Skeletal muscle cell (primary cell): ENCODE measurements at regions not wholly inside any gene's neighbourhood (a gene's known extent, or its start where the extent isn't known, plus 50 kb on each side); places are given as distances from the start of the nearest gene placed in this dataset.
"Not testable (repeated sequence)": the region's sequence is repeated elsewhere in the genome, so short reads cannot be mapped to it uniquely, and the experiment has no call there.

ENCODE experiments used
- DNase-seq: peaks from one replicate; pipeline ENCODE4 v3.0.0-alpha.2; 2010; ENCODE audit warnings: low read depth
- H3K4me3 ChIP-seq: 2 replicates; pipeline ENCODE4 v1.5.1; 2011; ENCODE audit warnings: low read depth, mild to moderate bottlenecking, control low read depth, low read length, moderate library complexity

- H3K4me3 ChIP-seq = no peak overlapping the region
- no peak for DNase-seq
These were observed 483.0 kb upstream of the DEPDC1 start for GRCh38 chr1:68979891-68980290.

- H3K4me3 ChIP-seq = no peak overlapping the region
- no peak for DNase-seq
These were observed 487.4 kb upstream of the DEPDC1 start for GRCh38 chr1:68984289-68984688.

GRCh38 chr1:68994096-68994495 is 497.2 kb upstream of the DEPDC1 start:
- no peak for DNase-seq
- H3K4me3 ChIP-seq = no peak overlapping the region

GRCh38 chr1:69016468-69016867 is 519.6 kb upstream of the DEPDC1 start:
- no peak overlapping the region for H3K4me3 ChIP-seq

GRCh38 chr1:69029649-69030048 is 532.8 kb upstream of the DEPDC1 start:
- H3K4me3 ChIP-seq = no peak overlapping the region

More at GRCh38 chr1:69016468-69016867, 519.6 kb upstream of the DEPDC1 start:
- no peak for DNase-seq

GRCh38 chr1:69038379-69038778 is 529.3 kb upstream of the LRRC7 start:
- no peak overlapping the region for H3K4me3 ChIP-seq
- no peak for DNase-seq

More at GRCh38 chr1:69029649-69030048, 532.8 kb upstream of the DEPDC1 start:
- DNase-seq = no peak

DNA sequence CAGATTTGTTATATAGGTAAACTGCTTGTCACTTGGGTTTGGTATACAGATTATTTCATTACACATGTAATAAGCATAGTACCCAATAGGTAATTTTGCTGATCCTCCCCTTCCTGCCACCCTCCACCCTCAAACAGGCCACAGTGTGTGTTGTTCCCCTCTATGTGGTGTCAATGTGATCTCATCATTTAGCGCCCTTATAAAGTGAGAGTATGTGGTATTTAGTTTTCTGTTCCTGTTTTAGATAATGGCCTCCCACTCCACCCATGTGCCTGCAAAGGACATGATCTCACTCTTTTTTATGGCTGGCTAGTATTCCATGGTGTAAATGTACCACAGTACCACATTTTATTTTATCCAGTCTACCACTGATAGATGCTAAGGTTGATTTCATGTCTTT is 522.1 kb upstream of the LRRC7 start:
- H3K4me3 ChIP-seq = no peak overlapping the region
- no peak for DNase-seq

DNA sequence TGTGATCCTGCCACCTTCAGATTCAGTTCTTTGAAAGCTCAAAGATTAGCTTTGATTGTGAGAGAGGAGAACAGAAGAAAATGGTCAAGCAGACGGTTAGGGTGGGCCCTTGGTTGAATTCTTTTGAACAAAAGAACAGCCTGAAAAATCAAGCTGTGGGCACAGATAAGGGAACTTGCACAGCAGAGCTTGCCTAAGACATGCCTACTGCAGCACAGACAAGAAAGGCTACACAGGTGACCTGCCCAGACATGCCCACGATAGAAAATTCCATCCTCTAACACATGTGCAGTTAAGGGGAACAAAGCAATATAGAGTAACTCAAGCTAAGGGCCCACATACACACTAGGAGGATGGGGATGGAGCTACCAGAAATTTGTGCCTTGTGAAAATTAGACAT is 512.5 kb upstream of the LRRC7 start:
- DNase-seq = peak; percentile 0
- H3K4me3 ChIP-seq = no peak overlapping the region

- no peak overlapping the region for H3K4me3 ChIP-seq
- DNase-seq = no peak
These were observed 509.3 kb upstream of the LRRC7 start for GRCh38 chr1:69058454-69058853.

DNA sequence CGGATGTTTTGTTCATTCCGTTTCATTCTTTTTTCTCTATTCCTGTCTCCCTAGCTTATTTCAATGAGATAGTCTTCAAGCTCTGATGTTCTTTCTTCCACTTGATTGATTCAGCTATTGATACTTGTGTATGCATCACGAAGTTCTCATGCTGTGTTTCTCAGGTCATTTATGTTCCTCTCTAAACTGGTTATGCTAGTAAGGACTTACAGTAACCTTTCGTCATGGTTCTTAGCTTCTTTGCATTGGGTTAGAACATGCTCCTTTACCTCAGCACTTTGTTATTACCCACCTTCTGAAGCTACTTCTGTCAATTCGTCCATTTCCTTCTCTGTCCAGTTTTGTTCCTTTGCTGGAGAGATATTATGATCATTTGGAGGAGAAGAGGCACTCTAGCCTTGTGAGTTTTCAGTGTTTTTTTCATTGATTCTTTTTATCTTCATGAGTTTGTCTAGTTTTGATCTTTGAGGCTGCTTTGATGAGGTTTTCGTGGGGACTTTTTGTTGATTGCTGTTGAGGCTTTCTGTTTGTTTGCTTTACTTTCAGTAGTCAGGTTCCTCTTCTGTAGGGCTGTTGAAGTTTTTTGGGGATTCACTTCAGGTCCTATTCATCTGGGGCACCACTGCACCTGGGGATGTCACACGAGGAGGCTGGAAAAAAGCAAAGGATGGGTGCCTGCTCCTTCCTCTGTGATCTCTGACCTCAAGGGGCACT is 496.9 kb upstream of the LRRC7 start:
- no peak for DNase-seq
- H3K4me3 ChIP-seq = no peak overlapping the region

GRCh38 chr1:69073176-69073575 is 494.5 kb upstream of the LRRC7 start:
- no peak for DNase-seq
- H3K4me3 ChIP-seq = no peak overlapping the region

DNA sequence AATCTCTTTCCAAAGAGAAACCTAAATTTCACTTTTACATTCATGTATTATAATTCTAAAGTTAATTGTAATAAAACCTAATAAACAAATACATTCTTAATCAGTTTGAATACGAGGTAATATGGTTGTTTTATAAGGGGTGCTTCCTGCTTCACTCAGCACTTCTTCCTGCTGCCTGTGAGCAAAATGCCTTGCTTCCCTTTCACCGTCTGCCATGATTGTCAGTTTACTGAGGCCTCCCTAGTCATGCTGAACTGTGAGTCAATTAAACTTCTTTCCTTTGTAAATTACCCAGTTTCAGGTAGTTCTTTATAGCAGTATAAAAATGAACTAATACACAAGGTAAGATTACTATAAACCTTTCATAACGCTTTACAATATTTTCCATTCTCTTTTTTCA is 491.1 kb upstream of the LRRC7 start:
- no peak overlapping the region for H3K4me3 ChIP-seq
- no peak for DNase-seq

DNA sequence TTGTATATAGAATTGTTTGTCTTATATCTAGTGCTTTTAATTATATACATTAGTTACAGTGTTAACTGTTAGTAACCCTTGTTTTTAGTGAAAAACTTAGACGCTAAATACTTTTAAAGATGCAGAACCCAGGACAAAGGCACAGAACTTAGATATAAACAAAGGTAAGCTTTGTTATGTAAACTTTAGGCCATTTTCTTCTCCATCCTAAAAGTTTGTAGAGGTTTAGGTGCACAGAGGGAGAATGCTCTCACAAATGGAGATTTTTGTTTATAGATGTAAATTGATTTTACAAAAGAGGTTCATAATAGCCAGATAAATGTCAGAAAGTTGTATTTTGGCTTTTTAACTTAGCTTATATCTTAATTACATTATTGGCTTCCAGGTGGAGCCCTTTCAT is 490.5 kb upstream of the LRRC7 start:
- no peak for DNase-seq
- no peak overlapping the region for H3K4me3 ChIP-seq

DNA sequence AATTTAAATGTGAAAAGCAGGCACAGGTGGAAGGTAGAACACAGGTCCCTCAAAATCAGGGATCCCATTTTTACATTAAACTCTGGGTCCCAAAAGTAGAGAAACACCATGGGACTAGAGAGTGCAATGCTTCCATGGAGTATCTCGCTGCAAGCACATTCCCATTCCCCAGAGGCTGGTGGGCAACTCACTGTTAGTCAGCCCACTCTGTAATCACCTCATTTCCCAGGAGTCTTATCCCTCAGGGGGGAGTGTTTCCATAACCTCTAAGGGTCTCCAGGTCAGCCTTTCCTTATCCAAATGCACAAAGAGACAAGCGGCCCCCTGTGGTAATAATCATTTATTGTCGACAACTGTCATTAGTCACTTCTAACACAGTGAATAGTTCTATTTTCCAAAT is 490.1 kb upstream of the LRRC7 start:
- no peak for DNase-seq
- no peak overlapping the region for H3K4me3 ChIP-seq

GRCh38 chr1:69081668-69082067 is 486.1 kb upstream of the LRRC7 start:
- DNase-seq = no peak
- H3K4me3 ChIP-seq = no peak overlapping the region

DNA sequence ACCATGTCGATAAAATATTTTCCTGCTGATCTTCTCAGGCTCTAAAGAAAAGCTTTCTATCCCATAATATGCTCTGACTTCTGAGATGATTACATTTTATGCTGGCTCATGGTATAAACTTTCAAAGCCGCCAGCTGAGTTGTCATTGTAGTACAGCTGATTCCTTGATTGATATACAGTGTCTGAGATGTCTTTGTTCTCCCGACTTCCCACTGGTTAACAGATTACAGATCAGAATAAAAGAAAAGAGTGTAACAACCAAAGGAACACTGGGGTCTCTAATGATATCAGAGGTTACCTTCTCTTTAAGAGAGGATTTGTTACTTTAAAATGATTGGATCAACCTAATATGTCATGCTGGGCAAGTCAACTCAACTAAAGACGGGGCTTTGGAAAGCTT is 485.4 kb upstream of the LRRC7 start:
- H3K4me3 ChIP-seq = no peak overlapping the region
- no peak for DNase-seq

- H3K4me3 ChIP-seq = no peak overlapping the region
- no peak for DNase-seq
These were observed 481.6 kb upstream of the LRRC7 start for GRCh38 chr1:69086148-69086547.

DNA sequence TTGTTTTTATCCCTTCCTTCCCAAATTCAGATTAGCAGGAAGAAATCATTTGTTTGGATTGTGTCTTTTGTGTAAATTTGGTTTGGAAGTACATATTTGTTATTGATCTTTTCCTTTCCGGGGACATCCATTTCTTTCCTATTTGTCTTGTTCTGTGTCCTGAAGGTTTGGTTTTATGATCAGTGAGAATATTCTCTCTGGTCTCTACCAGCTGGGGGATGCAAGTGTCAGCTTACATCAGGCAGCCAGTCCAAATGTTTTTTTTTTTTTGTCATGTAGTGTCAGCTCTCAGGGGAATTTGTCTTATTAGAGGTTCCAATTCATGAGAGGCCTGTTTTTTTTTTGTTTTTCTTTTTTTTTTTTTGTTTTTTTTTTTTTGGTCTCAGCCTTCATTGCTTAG is 479.2 kb upstream of the LRRC7 start:
- no peak for DNase-seq
- H3K4me3 ChIP-seq = no peak overlapping the region

- DNase-seq = no peak
- H3K4me3 ChIP-seq = no peak overlapping the region
These were observed 477.6 kb upstream of the LRRC7 start for GRCh38 chr1:69090170-69090569.

- DNase-seq = no peak
- H3K4me3 ChIP-seq = no peak overlapping the region
These were observed 477.0 kb upstream of the LRRC7 start for GRCh38 chr1:69090752-69091151.

DNA sequence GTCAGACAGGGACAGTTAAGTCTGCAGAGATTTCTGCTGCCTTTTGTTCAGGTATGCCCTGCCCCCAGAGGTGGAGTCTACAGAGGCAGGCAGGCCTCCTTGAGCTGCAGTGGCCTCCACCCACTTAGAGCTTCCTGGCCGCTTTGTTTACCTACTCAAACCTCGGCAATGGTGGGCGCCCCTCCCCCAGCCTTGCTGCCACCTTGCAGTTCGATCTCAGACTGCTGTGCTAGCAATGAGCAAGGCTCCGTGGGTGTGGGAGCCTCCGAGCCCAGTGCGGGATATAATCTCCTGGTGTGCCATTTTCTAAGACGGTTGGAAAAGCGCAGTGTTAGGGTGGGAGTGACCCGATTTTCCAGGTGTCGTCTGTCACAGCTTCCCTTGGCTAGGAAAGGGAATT is 465.7 kb upstream of the LRRC7 start:
- not testable (repeated sequence) for H3K4me3 ChIP-seq, DNase-seq

GRCh38 chr1:69103213-69103612 is 464.5 kb upstream of the LRRC7 start:
- no peak overlapping the region for H3K4me3 ChIP-seq
- DNase-seq = no peak
